GM18519 (cell line): ENCODE measurements at regions not wholly inside any gene's neighbourhood (a gene's known extent, or its start where the extent isn't known, plus 50 kb on each side); places are given as distances from the start of the nearest gene placed in this dataset.

Experiments used
- ATAC-seq: cut with Tn5 transposase; IDR thresholded peaks from one replicate; pipeline ENCODE4 v1.9.1; 2021; ENCODE audit warnings: mild to moderate bottlenecking, moderate library complexity; ENCODE audit not compliant: unreplicated experiment, low FRiP score

- no peak for ATAC-seq
These were observed 383.9 kb upstream of the TMCO5A start for GRCh38 chr15:37550360-37551024.

GRCh38 chr15:37572401-37572800 lies 362.0 kb upstream of the TMCO5A start:
- ATAC-seq = no peak

- no peak for ATAC-seq
These were observed 359.5 kb upstream of the TMCO5A start for GRCh38 chr15:37574985-37575384.

- ATAC-seq = no peak
These were observed 357.5 kb upstream of the TMCO5A start for GRCh38 chr15:37576952-37577351.

- ATAC-seq = no peak
These were observed 352.4 kb upstream of the TMCO5A start for GRCh38 chr15:37581866-37582532.

- ATAC-seq = no peak
These were observed 351.6 kb upstream of the TMCO5A start for GRCh38 chr15:37582852-37583251.

GRCh38 chr15:37586011-37586583 lies 348.3 kb upstream of the TMCO5A start:
- no peak for ATAC-seq

- ATAC-seq = no peak
These were observed 347.5 kb upstream of the TMCO5A start for GRCh38 chr15:37586976-37587375.

GRCh38 chr15:37594417-37594816 lies 340.0 kb upstream of the TMCO5A start:
- no peak for ATAC-seq

GRCh38 chr15:37595426-37595970 lies 338.9 kb upstream of the TMCO5A start:
- no peak for ATAC-seq

- no peak for ATAC-seq
These were observed 335.3 kb upstream of the TMCO5A start for GRCh38 chr15:37599156-37599555.

GRCh38 chr15:37616215-37616614 lies 318.2 kb upstream of the TMCO5A start:
- no peak for ATAC-seq

- ATAC-seq = no peak
These were observed 316.1 kb upstream of the TMCO5A start for GRCh38 chr15:37618353-37618752.

- ATAC-seq = no peak
These were observed 314.9 kb upstream of the TMCO5A start for GRCh38 chr15:37619358-37620042.

- no peak for ATAC-seq
These were observed 308.9 kb upstream of the TMCO5A start for GRCh38 chr15:37625576-37625975.

- ATAC-seq = no peak
These were observed 305.9 kb upstream of the TMCO5A start for GRCh38 chr15:37628507-37628906.

- ATAC-seq = no peak
These were observed 297.7 kb upstream of the TMCO5A start for GRCh38 chr15:37636736-37637135.

GRCh38 chr15:37638116-37638515 lies 296.3 kb upstream of the TMCO5A start:
- no peak for ATAC-seq

GRCh38 chr15:37638691-37639090 lies 295.7 kb upstream of the TMCO5A start:
- no peak for ATAC-seq

- no peak for ATAC-seq
These were observed 281.6 kb upstream of the TMCO5A start for GRCh38 chr15:37652646-37653417.
